HepG2 (cell line): ENCODE measurements at regions not wholly inside any gene's neighbourhood (a gene's known extent, or its start where the extent isn't known, plus 50 kb on each side); places are given as distances from the start of the nearest gene placed in this dataset.

Experiments used
- GATAD1 ChIP-seq: IDR thresholded peaks from 2 replicates; pipeline ENCODE4 v1.6.1; 2016; ENCODE audit warnings: missing genetic modification reagents, missing compliant biosample characterization
- HNF4A ChIP-seq: sonication (generic); formaldehyde crosslinking; IDR thresholded peaks from 2 replicates; pipeline ENCODE4 v1.4.0; 2020; ENCODE audit warnings: missing genetic modification reagents
- HOXA3 ChIP-seq: sonication (generic); formaldehyde crosslinking; IDR thresholded peaks from 2 replicates; pipeline ENCODE4 v1.5.0; 2020; ENCODE audit warnings: missing genetic modification reagents
- IRX3 ChIP-seq: sonication (generic); formaldehyde crosslinking; IDR thresholded peaks from 2 replicates; pipeline ENCODE4 v1.8.1; 2023; ENCODE audit warnings: mild to moderate bottlenecking, low read depth, missing genetic modification reagents, borderline replicate concordance
- MEIS2 ChIP-seq: sonication (generic); formaldehyde crosslinking; IDR thresholded peaks from 2 replicates; pipeline ENCODE4 v1.9.0; 2021; ENCODE audit warnings: mild to moderate bottlenecking, missing genetic modification reagents
- MIXL1 ChIP-seq: IDR thresholded peaks from 2 replicates; pipeline ENCODE4 v1.6.1; 2016
- NAIF1 ChIP-seq: sonication (generic); formaldehyde crosslinking; IDR thresholded peaks from 2 replicates; pipeline ENCODE4 v1.5.0; 2020; ENCODE audit warnings: mild to moderate bottlenecking, missing genetic modification reagents, borderline replicate concordance
- NR1H2 ChIP-seq: sonication (generic); formaldehyde crosslinking; IDR thresholded peaks from 2 replicates; pipeline ENCODE4 v1.8.1; 2022; ENCODE audit warnings: low read depth, missing genetic modification reagents, borderline replicate concordance
- NRL ChIP-seq: sonication (generic); formaldehyde crosslinking; IDR thresholded peaks from 2 replicates; pipeline ENCODE4 v1.5.0; 2020; ENCODE audit warnings: missing genetic modification reagents, mild to moderate bottlenecking, moderate library complexity, borderline replicate concordance
- RARA ChIP-seq: IDR thresholded peaks from 2 replicates; pipeline ENCODE4 v1.6.1; 2016; ENCODE audit warnings: missing genetic modification reagents, missing compliant biosample characterization
- SATB2 ChIP-seq: sonication (generic); formaldehyde crosslinking; IDR thresholded peaks from 2 replicates; pipeline ENCODE4 v1.5.0; 2020; ENCODE audit warnings: missing genetic modification reagents
- SNAPC2 ChIP-seq: sonication (generic); formaldehyde crosslinking; IDR thresholded peaks from 2 replicates; pipeline ENCODE4 v1.8.1; 2022; ENCODE audit warnings: mild to moderate bottlenecking, missing genetic modification reagents
- SP5 ChIP-seq: IDR thresholded peaks from 2 replicates; pipeline ENCODE4 v1.6.1; 2016; ENCODE audit warnings: low read depth, borderline replicate concordance
- THAP11 ChIP-seq: IDR thresholded peaks from 2 replicates; pipeline ENCODE4 v1.6.1; 2016; ENCODE audit warnings: missing biosample characterization, missing genetic modification reagents
- ZFP37 ChIP-seq: sonication (generic); formaldehyde crosslinking; IDR thresholded peaks from 2 replicates; pipeline ENCODE4 v1.4.0; 2020; ENCODE audit warnings: missing genetic modification reagents, borderline replicate concordance
- ZNF367 ChIP-seq: sonication (generic); formaldehyde crosslinking; IDR thresholded peaks from 2 replicates; pipeline ENCODE4 v1.4.0; 2020; ENCODE audit warnings: missing genetic modification reagents, borderline replicate concordance
- ZNF441 ChIP-seq: sonication (generic); formaldehyde crosslinking; IDR thresholded peaks from 2 replicates; pipeline ENCODE4 v1.7.0; 2021; ENCODE audit warnings: missing genetic modification reagents, borderline replicate concordance
- ZNF550 ChIP-seq: sonication (generic); formaldehyde crosslinking; IDR thresholded peaks from 2 replicates; pipeline ENCODE4 v1.4.0; 2020; ENCODE audit warnings: mild to moderate bottlenecking, missing genetic modification reagents, borderline replicate concordance
- ZNF589 ChIP-seq: sonication (generic); formaldehyde crosslinking; conservative IDR thresholded peaks from 2 replicates; pipeline ENCODE4 v1.8.0; 2022; ENCODE audit warnings: mild to moderate bottlenecking, moderate library complexity, missing genetic modification reagents
- ZNF792 ChIP-seq: IDR thresholded peaks from 2 replicates; pipeline ENCODE4 v1.6.1; 2016
- ZSCAN21 ChIP-seq: sonication (generic); formaldehyde crosslinking; IDR thresholded peaks from 2 replicates; pipeline ENCODE4 v1.8.0; 2022; ENCODE audit warnings: mild to moderate bottlenecking, missing genetic modification reagents, moderate library complexity, borderline replicate concordance
- TF ChIP-seq, protein P1 (sequence below): sonication (generic); formaldehyde crosslinking; IDR thresholded peaks from 2 replicates; pipeline ENCODE4 v1.5.0; 2020; ENCODE audit warnings: missing genetic modification reagents
- TF ChIP-seq, protein P2 (sequence below): fragments of 450-650 bp; IDR thresholded peaks from 2 replicates; pipeline ENCODE4 v1.6.1; 2017; ENCODE audit warnings: mild to moderate bottlenecking
- TF ChIP-seq, protein P3 (sequence below): sonication (generic); formaldehyde crosslinking; IDR thresholded peaks from 2 replicates; pipeline ENCODE4 v1.4.0; 2020; ENCODE audit warnings: missing genetic modification reagents, borderline replicate concordance

GRCh38 chr16:22641131-22641628 lies 130.5 kb downstream of the NPIPB5 start (continued):
- TF ChIP-seq ZFP37 (CRISPR knock-in tag) (peak; percentile 91; the same call in 1 of the 2 replicates), NAIF1 (CRISPR knock-in tag) (0 out of 2 replicates have a peak, but pooled peaks have one; percentile 31), SNAPC2 (CRISPR knock-in tag) (peak; percentile 71; the same call in 1 of the 2 replicates), ZNF589 (CRISPR knock-in tag) (0 out of 2 replicates have a peak, but pooled peaks have one; percentile 43), ZNF441 (peak; percentile 41; the same call in 1 of the 2 replicates), ZNF550 (CRISPR knock-in tag) (no peak), ZNF367 (CRISPR knock-in tag) (peak; percentile 25; the same call in 1 of the 2 replicates), IRX3 (CRISPR knock-in tag) (0 out of 2 replicates have a peak, but pooled peaks have one; percentile 55), GATAD1 (0 out of 2 replicates have a peak, but pooled peaks have one; percentile 11), MIXL1 (CRISPR knock-in tag) (0 out of 2 replicates have a peak, but pooled peaks have one; percentile 17), HOXA3 (CRISPR knock-in tag) (no peak), THAP11 (CRISPR knock-in tag) (peak; percentile 16; the same call in 1 of the 2 replicates), SATB2 (0 out of 2 replicates have a peak, but pooled peaks have one; percentile 54), NR1H2 (CRISPR knock-in tag) (no peak), SP5 (CRISPR knock-in tag) (no peak), RARA (CRISPR knock-in tag) (peak; percentile 42; the same call in 1 of the 2 replicates), NRL (no peak), ZSCAN21 (CRISPR knock-in tag) (no peak), HNF4A (CRISPR knock-in tag) (no peak), ZNF792 (peak; percentile 73; the same call in 1 of the 2 replicates), MEIS2 (CRISPR knock-in tag) (peak; percentile 69)
- TF ChIP-seq, protein P1, sequence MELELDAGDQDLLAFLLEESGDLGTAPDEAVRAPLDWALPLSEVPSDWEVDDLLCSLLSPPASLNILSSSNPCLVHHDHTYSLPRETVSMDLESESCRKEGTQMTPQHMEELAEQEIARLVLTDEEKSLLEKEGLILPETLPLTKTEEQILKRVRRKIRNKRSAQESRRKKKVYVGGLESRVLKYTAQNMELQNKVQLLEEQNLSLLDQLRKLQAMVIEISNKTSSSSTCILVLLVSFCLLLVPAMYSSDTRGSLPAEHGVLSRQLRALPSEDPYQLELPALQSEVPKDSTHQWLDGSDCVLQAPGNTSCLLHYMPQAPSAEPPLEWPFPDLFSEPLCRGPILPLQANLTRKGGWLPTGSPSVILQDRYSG = 0 out of 2 replicates have a peak, but pooled peaks have one; percentile 55
- TF ChIP-seq, protein P2, sequence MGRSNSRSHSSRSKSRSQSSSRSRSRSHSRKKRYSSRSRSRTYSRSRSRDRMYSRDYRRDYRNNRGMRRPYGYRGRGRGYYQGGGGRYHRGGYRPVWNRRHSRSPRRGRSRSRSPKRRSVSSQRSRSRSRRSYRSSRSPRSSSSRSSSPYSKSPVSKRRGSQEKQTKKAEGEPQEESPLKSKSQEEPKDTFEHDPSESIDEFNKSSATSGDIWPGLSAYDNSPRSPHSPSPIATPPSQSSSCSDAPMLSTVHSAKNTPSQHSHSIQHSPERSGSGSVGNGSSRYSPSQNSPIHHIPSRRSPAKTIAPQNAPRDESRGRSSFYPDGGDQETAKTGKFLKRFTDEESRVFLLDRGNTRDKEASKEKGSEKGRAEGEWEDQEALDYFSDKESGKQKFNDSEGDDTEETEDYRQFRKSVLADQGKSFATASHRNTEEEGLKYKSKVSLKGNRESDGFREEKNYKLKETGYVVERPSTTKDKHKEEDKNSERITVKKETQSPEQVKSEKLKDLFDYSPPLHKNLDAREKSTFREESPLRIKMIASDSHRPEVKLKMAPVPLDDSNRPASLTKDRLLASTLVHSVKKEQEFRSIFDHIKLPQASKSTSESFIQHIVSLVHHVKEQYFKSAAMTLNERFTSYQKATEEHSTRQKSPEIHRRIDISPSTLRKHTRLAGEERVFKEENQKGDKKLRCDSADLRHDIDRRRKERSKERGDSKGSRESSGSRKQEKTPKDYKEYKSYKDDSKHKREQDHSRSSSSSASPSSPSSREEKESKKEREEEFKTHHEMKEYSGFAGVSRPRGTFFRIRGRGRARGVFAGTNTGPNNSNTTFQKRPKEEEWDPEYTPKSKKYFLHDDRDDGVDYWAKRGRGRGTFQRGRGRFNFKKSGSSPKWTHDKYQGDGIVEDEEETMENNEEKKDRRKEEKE = no peak
- TF ChIP-seq, protein P3, sequence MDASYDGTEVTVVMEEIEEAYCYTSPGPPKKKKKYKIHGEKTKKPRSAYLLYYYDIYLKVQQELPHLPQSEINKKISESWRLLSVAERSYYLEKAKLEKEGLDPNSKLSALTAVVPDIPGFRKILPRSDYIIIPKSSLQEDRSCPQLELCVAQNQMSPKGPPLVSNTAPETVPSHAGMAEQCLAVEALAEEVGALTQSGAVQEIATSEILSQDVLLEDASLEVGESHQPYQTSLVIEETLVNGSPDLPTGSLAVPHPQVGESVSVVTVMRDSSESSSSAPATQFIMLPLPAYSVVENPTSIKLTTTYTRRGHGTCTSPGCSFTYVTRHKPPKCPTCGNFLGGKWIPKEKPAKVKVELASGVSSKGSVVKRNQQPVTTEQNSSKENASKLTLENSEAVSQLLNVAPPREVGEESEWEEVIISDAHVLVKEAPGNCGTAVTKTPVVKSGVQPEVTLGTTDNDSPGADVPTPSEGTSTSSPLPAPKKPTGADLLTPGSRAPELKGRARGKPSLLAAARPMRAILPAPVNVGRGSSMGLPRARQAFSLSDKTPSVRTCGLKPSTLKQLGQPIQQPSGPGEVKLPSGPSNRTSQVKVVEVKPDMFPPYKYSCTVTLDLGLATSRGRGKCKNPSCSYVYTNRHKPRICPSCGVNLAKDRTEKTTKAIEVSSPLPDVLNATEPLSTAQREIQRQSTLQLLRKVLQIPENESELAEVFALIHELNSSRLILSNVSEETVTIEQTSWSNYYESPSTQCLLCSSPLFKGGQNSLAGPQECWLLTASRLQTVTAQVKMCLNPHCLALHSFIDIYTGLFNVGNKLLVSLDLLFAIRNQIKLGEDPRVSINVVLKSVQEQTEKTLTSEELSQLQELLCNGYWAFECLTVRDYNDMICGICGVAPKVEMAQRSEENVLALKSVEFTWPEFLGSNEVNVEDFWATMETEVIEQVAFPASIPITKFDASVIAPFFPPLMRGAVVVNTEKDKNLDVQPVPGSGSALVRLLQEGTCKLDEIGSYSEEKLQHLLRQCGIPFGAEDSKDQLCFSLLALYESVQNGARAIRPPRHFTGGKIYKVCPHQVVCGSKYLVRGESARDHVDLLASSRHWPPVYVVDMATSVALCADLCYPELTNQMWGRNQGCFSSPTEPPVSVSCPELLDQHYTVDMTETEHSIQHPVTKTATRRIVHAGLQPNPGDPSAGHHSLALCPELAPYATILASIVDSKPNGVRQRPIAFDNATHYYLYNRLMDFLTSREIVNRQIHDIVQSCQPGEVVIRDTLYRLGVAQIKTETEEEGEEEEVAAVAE (CRISPR knock-in tag) = peak; percentile 77
